ENCODE measurements at regions not wholly inside any gene's neighbourhood (a gene's known extent, or its start where the extent isn't known, plus 50 kb on each side); places are given as distances from the start of the nearest gene placed in this dataset.

DNA sequence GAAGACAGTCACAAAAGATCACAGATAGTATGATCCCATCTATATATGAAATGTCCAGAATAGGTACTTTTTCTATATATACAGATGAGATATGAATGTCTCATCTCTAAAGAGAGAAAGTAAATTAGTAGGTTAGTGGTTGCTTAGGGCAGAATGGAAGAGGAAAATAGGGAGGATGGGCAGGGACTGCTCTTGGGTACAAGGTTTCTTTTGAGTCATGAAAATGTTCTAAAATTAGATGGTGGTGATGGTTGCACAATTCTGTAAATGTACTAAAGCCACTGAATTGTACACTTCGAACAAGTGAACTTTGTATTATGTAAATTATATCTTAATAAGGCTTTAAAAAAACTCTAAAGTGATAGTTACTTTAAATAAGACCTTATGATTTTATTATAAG is 59.6 kb upstream of the GRAMD2B start:
- no peaks in the 10 kb centered on the region for H4K20me1 ChIP-seq (ENCODE audit: insufficient read depth, low read length)
- POLR2A ChIA-PET = no interaction called here
- peaks cover 56% of the 10 kb centered on the region for H3K4me1 ChIP-seq (ENCODE audit: insufficient read depth, low read length)
- peak overlapping the region in 1 of 3 experiments; percentile 2; a peak in 2 of 6 replicates for H3K4me3 ChIP-seq (replicated peaks in 1 of 3; ENCODE audit: insufficient read depth in 1 of 3, low read depth in 2 of 3, low read length in 3 of 3)
- FAIRE-seq = no peak
- no peaks in the 10 kb centered on the region for H3K79me2 ChIP-seq (ENCODE audit: insufficient read depth, low read length)
- peak overlapping the region; percentile 83; the same call in 1 of the 2 replicates for H3K4me2 ChIP-seq (ENCODE audit: low read depth, low read length)
- ATAC-seq = peak; percentile 27; the same call in 1 of the 3 replicates
- no peaks in the 10 kb centered on the region for H3K36me3 ChIP-seq (replicated peaks in 1 of 2; ENCODE audit: control insufficient read depth in 1 of 2, insufficient read depth in 2 of 2, low read length in 2 of 2)
- H3K27me3 ChIP-seq (ENCODE audit: control insufficient read depth in 1 of 2, insufficient read depth in 2 of 2, low read length in 2 of 2) = no peaks in the 10 kb centered on the region
- CTCF ChIA-PET (ENCODE audit: low intra/inter-chr PET ratio, low total read pairs) = no interaction called here
- H3K27ac ChIP-seq (ENCODE audit: extremely low read length, insufficient read depth, low read length) = no peak overlapping the region
- in situ Hi-C loops (cut with HindIII; ENCODE audit: extremely low pct_ligation_motif_present, low pct_unique_long_range_greater_than_20kb) (no loop called here), intact Hi-C loops (cut with micrococcal nuclease; ENCODE audit: unreplicated experiment) (loop anchor here (10.0 kb wide), 3 partner anchors 411 to 1699 kb away; partner anchors contain the start of gene LMNB1)
- H3K9me3 ChIP-seq (ENCODE audit: low read length) = no peaks in the 10 kb centered on the region
- BruUV-seq (replicated peaks) = no TSS peak
- WGBS (ENCODE audit: low lambda C conversion rate) = 0% methylated on average over 1 of the region's 1 CpG
- peak; percentile 51 for DNase-seq (ENCODE audit: low spot score)
- no peak overlapping the region for H2AFZ ChIP-seq (ENCODE audit: low read length)
- H3K9ac ChIP-seq (ENCODE audit: insufficient read depth, low read depth, low read length) = no peak overlapping the region
- TF ChIP-seq HCFC1 (IDR thresholded peaks at IDR 0.05; ENCODE audit: low read depth, low read length) = no peak
- TF ChIP-seq DDIT3 (CRISPR knock-in tag; IDR thresholded peaks at IDR 0.05) = no peak
- TF ChIP-seq, protein P1, sequence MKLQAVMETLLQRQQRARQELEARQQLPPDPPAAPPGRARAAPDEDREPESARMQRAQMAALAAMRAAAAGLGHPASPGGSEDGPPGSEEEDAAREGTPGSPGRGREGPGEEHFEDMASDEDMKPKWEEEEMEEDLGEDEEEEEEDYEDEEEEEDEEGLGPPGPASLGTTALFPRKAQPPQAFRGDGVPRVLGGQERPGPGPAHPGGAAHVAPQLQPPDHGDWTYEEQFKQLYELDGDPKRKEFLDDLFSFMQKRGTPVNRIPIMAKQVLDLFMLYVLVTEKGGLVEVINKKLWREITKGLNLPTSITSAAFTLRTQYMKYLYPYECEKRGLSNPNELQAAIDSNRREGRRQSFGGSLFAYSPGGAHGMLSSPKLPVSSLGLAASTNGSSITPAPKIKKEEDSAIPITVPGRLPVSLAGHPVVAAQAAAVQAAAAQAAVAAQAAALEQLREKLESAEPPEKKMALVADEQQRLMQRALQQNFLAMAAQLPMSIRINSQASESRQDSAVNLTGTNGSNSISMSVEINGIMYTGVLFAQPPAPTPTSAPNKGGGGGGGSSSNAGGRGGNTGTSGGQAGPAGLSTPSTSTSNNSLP (IDR thresholded peaks at IDR 0.05; ENCODE audit: low read depth, low read length) = 0 out of 2 replicates have a peak, but pooled peaks have one; percentile 44
- no peak for TF ChIP-seq TEAD3 (CRISPR knock-in tag; optimal IDR thresholded peaks at IDR 0.05; ENCODE audit: borderline replicate concordance)
- peak; percentile 61; the same call in 1 of the 2 replicates for TF ChIP-seq RXRB (CRISPR knock-in tag; IDR thresholded peaks at IDR 0.05; ENCODE audit: borderline replicate concordance)
- TF ChIP-seq SMC3 (IDR thresholded peaks at IDR 0.05; ENCODE audit: low read length) = peak; percentile 25; the same call in 1 of the 2 replicates
- TF ChIP-seq, protein P2, sequence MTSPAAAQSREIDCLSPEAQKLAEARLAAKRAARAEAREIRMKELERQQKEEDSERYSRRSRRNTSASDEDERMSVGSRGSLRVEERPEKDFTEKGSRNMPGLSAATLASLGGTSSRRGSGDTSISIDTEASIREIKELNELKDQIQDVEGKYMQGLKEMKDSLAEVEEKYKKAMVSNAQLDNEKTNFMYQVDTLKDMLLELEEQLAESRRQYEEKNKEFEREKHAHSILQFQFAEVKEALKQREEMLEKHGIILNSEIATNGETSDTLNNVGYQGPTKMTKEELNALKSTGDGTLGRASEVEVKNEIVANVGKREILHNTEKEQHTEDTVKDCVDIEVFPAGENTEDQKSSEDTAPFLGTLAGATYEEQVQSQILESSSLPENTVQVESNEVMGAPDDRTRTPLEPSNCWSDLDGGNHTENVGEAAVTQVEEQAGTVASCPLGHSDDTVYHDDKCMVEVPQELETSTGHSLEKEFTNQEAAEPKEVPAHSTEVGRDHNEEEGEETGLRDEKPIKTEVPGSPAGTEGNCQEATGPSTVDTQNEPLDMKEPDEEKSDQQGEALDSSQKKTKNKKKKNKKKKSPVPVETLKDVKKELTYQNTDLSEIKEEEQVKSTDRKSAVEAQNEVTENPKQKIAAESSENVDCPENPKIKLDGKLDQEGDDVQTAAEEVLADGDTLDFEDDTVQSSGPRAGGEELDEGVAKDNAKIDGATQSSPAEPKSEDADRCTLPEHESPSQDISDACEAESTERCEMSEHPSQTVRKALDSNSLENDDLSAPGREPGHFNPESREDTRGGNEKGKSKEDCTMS (CRISPR knock-in tag; conservative IDR thresholded peaks at IDR 0.05) = no peak
- TF ChIP-seq MED13 (CRISPR knock-in tag; IDR thresholded peaks at IDR 0.05) = no peak
- no peak for TF ChIP-seq RAD51 (IDR thresholded peaks at IDR 0.05; ENCODE audit: borderline replicate concordance)
- no peak for TF ChIP-seq DNMT3B (CRISPR knock-in tag; conservative IDR thresholded peaks at IDR 0.05)
- no peak for TF ChIP-seq ZNF282 (IDR thresholded peaks at IDR 0.05; ENCODE audit: partially characterized antibody)
- TF ChIP-seq, protein P3, sequence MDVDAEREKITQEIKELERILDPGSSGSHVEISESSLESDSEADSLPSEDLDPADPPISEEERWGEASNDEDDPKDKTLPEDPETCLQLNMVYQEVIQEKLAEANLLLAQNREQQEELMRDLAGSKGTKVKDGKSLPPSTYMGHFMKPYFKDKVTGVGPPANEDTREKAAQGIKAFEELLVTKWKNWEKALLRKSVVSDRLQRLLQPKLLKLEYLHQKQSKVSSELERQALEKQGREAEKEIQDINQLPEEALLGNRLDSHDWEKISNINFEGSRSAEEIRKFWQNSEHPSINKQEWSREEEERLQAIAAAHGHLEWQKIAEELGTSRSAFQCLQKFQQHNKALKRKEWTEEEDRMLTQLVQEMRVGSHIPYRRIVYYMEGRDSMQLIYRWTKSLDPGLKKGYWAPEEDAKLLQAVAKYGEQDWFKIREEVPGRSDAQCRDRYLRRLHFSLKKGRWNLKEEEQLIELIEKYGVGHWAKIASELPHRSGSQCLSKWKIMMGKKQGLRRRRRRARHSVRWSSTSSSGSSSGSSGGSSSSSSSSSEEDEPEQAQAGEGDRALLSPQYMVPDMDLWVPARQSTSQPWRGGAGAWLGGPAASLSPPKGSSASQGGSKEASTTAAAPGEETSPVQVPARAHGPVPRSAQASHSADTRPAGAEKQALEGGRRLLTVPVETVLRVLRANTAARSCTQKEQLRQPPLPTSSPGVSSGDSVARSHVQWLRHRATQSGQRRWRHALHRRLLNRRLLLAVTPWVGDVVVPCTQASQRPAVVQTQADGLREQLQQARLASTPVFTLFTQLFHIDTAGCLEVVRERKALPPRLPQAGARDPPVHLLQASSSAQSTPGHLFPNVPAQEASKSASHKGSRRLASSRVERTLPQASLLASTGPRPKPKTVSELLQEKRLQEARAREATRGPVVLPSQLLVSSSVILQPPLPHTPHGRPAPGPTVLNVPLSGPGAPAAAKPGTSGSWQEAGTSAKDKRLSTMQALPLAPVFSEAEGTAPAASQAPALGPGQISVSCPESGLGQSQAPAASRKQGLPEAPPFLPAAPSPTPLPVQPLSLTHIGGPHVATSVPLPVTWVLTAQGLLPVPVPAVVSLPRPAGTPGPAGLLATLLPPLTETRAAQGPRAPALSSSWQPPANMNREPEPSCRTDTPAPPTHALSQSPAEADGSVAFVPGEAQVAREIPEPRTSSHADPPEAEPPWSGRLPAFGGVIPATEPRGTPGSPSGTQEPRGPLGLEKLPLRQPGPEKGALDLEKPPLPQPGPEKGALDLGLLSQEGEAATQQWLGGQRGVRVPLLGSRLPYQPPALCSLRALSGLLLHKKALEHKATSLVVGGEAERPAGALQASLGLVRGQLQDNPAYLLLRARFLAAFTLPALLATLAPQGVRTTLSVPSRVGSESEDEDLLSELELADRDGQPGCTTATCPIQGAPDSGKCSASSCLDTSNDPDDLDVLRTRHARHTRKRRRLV (CRISPR knock-in tag; IDR thresholded peaks at IDR 0.05) = no peak
- TF ChIP-seq, protein P4, sequence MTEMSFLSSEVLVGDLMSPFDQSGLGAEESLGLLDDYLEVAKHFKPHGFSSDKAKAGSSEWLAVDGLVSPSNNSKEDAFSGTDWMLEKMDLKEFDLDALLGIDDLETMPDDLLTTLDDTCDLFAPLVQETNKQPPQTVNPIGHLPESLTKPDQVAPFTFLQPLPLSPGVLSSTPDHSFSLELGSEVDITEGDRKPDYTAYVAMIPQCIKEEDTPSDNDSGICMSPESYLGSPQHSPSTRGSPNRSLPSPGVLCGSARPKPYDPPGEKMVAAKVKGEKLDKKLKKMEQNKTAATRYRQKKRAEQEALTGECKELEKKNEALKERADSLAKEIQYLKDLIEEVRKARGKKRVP (CRISPR knock-in tag; IDR thresholded peaks at IDR 0.05) = no peak
- TF ChIP-seq ATM (IDR thresholded peaks at IDR 0.05; ENCODE audit: borderline replicate concordance) = no peak
- no peak for TF ChIP-seq SIN3A (IDR thresholded peaks at IDR 0.05; ENCODE audit: borderline replicate concordance, low read depth, low read length)
- TF ChIP-seq NCOA5 (CRISPR knock-in tag; IDR thresholded peaks at IDR 0.05) = no peak

Data from HepG2 (cell line).